ENCODE measurements at regions not wholly inside any gene's neighbourhood (a gene's known extent, or its start where the extent isn't known, plus 50 kb on each side); places are given as distances from the start of the nearest gene placed in this dataset.

- TF ChIP-seq POLR2A (IDR thresholded peaks at IDR 0.05), result no peak
- Histone ChIP-seq H3K4me1 (no peaks in the 10 kb centered on the region), H3K36me3 (no peaks in the 10 kb centered on the region), H3K27me3 (no peaks in the 10 kb centered on the region), H3K4me3 (no peak overlapping the region), H3K27ac (no peak overlapping the region), H3K9me3 (no peaks in the 10 kb centered on the region)
- no peak for DNase-seq (ENCODE audit: extremely low spot score in 2 of 2)
- intact Hi-C loops (cut with DNase I), result no loop called here
Measured at GRCh38 chr6:66865771-66866170, 1158.7 kb upstream of the EYS start.

GRCh38 chr6:66861007-66861541 lies 1154.0 kb upstream of the EYS start:
- Histone ChIP-seq H3K4me1 (no peaks in the 10 kb centered on the region), H3K4me3 (no peak overlapping the region), H3K27ac (no peak overlapping the region), H3K27me3 (no peaks in the 10 kb centered on the region), H3K36me3 (no peaks in the 10 kb centered on the region), H3K9me3 (no peaks in the 10 kb centered on the region)
- intact Hi-C loops (cut with DNase I), result no loop called here
- DNase-seq (ENCODE audit: extremely low spot score in 2 of 2), result no peak
- TF ChIP-seq CTCF (IDR thresholded peaks at IDR 0.05) (no peak), POLR2AphosphoS5 (IDR thresholded peaks at IDR 0.05; ENCODE audit: insufficient read depth in 1 of 2, low read depth in 1 of 2) (no peak), POLR2A (IDR thresholded peaks at IDR 0.05) (no peak)

GRCh38 chr6:66860328-66860727 lies 1153.3 kb upstream of the EYS start:
- DNase-seq (ENCODE audit: extremely low spot score in 2 of 2), result no peak
- intact Hi-C loops (cut with DNase I), result no loop called here
- Histone ChIP-seq H3K9me3 (no peaks in the 10 kb centered on the region), H3K36me3 (no peaks in the 10 kb centered on the region), H3K4me3 (no peak overlapping the region), H3K4me1 (no peaks in the 10 kb centered on the region), H3K27me3 (no peaks in the 10 kb centered on the region), H3K27ac (no peak overlapping the region)
- TF ChIP-seq POLR2AphosphoS5 (IDR thresholded peaks at IDR 0.05; ENCODE audit: insufficient read depth in 1 of 2, low read depth in 1 of 2) (no peak), CTCF (IDR thresholded peaks at IDR 0.05) (no peak), POLR2A (IDR thresholded peaks at IDR 0.05) (no peak)

- H3K4me1 ChIP-seq, result no peaks in the 10 kb centered on the region
- no peak overlapping the region for H3K4me3 ChIP-seq
- no peak for DNase-seq (ENCODE audit: extremely low spot score in 2 of 2)
- H3K36me3 ChIP-seq, result no peaks in the 10 kb centered on the region
- no peaks in the 10 kb centered on the region for H3K27me3 ChIP-seq
- intact Hi-C loops (cut with DNase I), result no loop called here
- H3K9me3 ChIP-seq, result no peaks in the 10 kb centered on the region
- no peak overlapping the region for H3K27ac ChIP-seq
- no peak for TF ChIP-seq POLR2AphosphoS5 (IDR thresholded peaks at IDR 0.05; ENCODE audit: insufficient read depth in 1 of 2, low read depth in 1 of 2)
- TF ChIP-seq POLR2A (IDR thresholded peaks at IDR 0.05), result no peak
- TF ChIP-seq CTCF (IDR thresholded peaks at IDR 0.05), result no peak
Measured at GRCh38 chr6:66858196-66858595, 1151.2 kb upstream of the EYS start.

- Histone ChIP-seq H3K27me3 (no peaks in the 10 kb centered on the region), H3K36me3 (no peaks in the 10 kb centered on the region), H3K4me1 (no peaks in the 10 kb centered on the region), H3K4me3 (no peak overlapping the region), H3K27ac (no peak overlapping the region), H3K9me3 (no peaks in the 10 kb centered on the region)
- TF ChIP-seq CTCF (IDR thresholded peaks at IDR 0.05), result no peak
- TF ChIP-seq POLR2A (IDR thresholded peaks at IDR 0.05), result no peak
- TF ChIP-seq POLR2AphosphoS5 (IDR thresholded peaks at IDR 0.05; ENCODE audit: insufficient read depth in 1 of 2, low read depth in 1 of 2), result no peak
- intact Hi-C loops (cut with DNase I), result no loop called here
- no peak for DNase-seq (ENCODE audit: extremely low spot score in 2 of 2)
Measured at GRCh38 chr6:66854014-66854413, 1147.0 kb upstream of the EYS start.

Data from vagina (tissue), 2 donors.